ENCODE measurements at regions not wholly inside any gene's neighbourhood (a gene's known extent, or its start where the extent isn't known, plus 50 kb on each side); places are given as distances from the start of the nearest gene placed in this dataset.

GRCh38 chr13:111029957-111030609 is 85.0 kb upstream of the ARHGEF7 start:
- no peak overlapping the region for H2AFZ ChIP-seq
- no peaks in the 10 kb centered on the region for H3K36me3 ChIP-seq (ENCODE audit: insufficient read depth)

More at GRCh38 chr13:111029957-111030609, 85.0 kb upstream of the ARHGEF7 start:
- H3K27me3 Mint-ChIP-seq (ENCODE audit: insufficient read depth, low read depth, poor library complexity), result no peaks in the 10 kb centered on the region
- Histone ChIP-seq H3K4me2 (no peak overlapping the region), H3K9me2 (ENCODE audit: insufficient read depth) (peaks cover 4% of the 10 kb centered on the region; the same call in 1 of the 2 replicates), H3K27ac (ENCODE audit: low read depth) (no peak overlapping the region), H3F3A (replicated peaks; ENCODE audit: low read depth) (no peaks in the 10 kb centered on the region), H3K79me2 (replicated peaks; ENCODE audit: insufficient read depth) (no peaks in the 10 kb centered on the region), H3K4me1 (ENCODE audit: insufficient read depth) (no peaks in the 10 kb centered on the region), H3K27me3 (ENCODE audit: insufficient read depth) (no peaks in the 10 kb centered on the region), H4K20me1 (replicated peaks; ENCODE audit: insufficient read depth) (no peaks in the 10 kb centered on the region), H3K4me3 (no peak overlapping the region)
- no peaks in the 10 kb centered on the region for H3K4me1 Mint-ChIP-seq
- DNase-seq (ENCODE audit: low spot score) (no peak), ATAC-seq (no peak)
- no peaks in the 10 kb centered on the region for H3K9me3 Mint-ChIP-seq
- H3K27ac Mint-ChIP-seq, result no peak overlapping the region
- H3K36me3 Mint-ChIP-seq (ENCODE audit: low read depth), result no peaks in the 10 kb centered on the region; the same call in 2 of the 3 replicates
- H3K4me3 Mint-ChIP-seq, result no peak overlapping the region
- TF ChIP-seq JUNB (IDR thresholded peaks at IDR 0.05; ENCODE audit: unreplicated experiment) (no peak), CREB1 (CRISPR knock-in tag; IDR thresholded peaks at IDR 0.05; ENCODE audit: low read depth) (no peak), STAT1 (IDR thresholded peaks at IDR 0.05; ENCODE audit: unreplicated experiment) (no peak), ZNF331 (CRISPR knock-in tag; IDR thresholded peaks at IDR 0.05; ENCODE audit: low read depth) (no peak), ZNF114 (CRISPR knock-in tag; IDR thresholded peaks at IDR 0.05) (no peak), REST (IDR thresholded peaks at IDR 0.05; ENCODE audit: unreplicated experiment) (no peak), EZH2phosphoT487 (IDR thresholded peaks at IDR 0.05; ENCODE audit: unreplicated experiment) (no peak), ZNF462 (CRISPR knock-in tag; IDR thresholded peaks at IDR 0.05) (no peak), EZH2 (IDR thresholded peaks at IDR 0.05; ENCODE audit: low read depth, unreplicated experiment) (no peak), CTCF (conservative IDR thresholded peaks at IDR 0.05; ENCODE audit: low read depth in 2 of 2) (no peak), POLR2AphosphoS5 (IDR thresholded peaks at IDR 0.05; ENCODE audit: low read depth) (no peak), NANOG (IDR thresholded peaks at IDR 0.05; ENCODE audit: borderline replicate concordance) (no peak), ETS1 (IDR thresholded peaks at IDR 0.05) (no peak)

Measured in GM23338 (cell line).